H9 (cell line): ENCODE measurements at regions not wholly inside any gene's neighbourhood (a gene's known extent, or its start where the extent isn't known, plus 50 kb on each side); places are given as distances from the start of the nearest gene placed in this dataset.

ENCODE experiments used
- DNase-seq: peaks from one replicate; pipeline ENCODE4 v3.0.0-alpha.2; 2017
- H2AFZ ChIP-seq: one replicate; pipeline ENCODE4 v1.6.1; 2013; ENCODE audit warnings: mild to moderate bottlenecking, low read length, control low read depth, moderate library complexity
- H2AK5ac ChIP-seq: 2 replicates; pipeline ENCODE4 v1.6.1; 2013; ENCODE audit warnings: low read length, control low read depth, mixed read lengths; ENCODE audit not compliant: insufficient read length
- H2BK120ac ChIP-seq: one replicate; pipeline ENCODE4 v1.6.1; 2013; ENCODE audit warnings: low read depth, mild to moderate bottlenecking, low read length, control low read depth, inconsistent platforms; ENCODE audit not compliant: poor library complexity, severe bottlenecking
- H2BK12ac ChIP-seq: 2 replicates; pipeline ENCODE4 v1.6.1; 2013; ENCODE audit warnings: low read length, control low read depth, mixed read lengths, low read depth; ENCODE audit not compliant: insufficient read length
- H2BK15ac ChIP-seq: 2 replicates; pipeline ENCODE4 v1.6.1; 2013; ENCODE audit warnings: low read depth, low read length, control low read depth
- H2BK20ac ChIP-seq: one replicate; pipeline ENCODE4 v1.6.1; 2013; ENCODE audit warnings: low read depth, mild to moderate bottlenecking, low read length, control low read depth, inconsistent platforms; ENCODE audit not compliant: poor library complexity, severe bottlenecking
- H2BK5ac ChIP-seq: 2 replicates; pipeline ENCODE4 v1.6.1; 2013; ENCODE audit warnings: low read length, control low read depth, mixed read lengths; ENCODE audit not compliant: insufficient read length
- H3K14ac ChIP-seq: 2 replicates; pipeline ENCODE4 v1.6.1; 2013; ENCODE audit warnings: low read length, control low read depth; ENCODE audit not compliant: insufficient read depth
- H3K18ac ChIP-seq: 2 replicates; pipeline ENCODE4 v1.6.1; 2013; ENCODE audit warnings: low read depth, mild to moderate bottlenecking, mixed read lengths, low read length, control low read depth; ENCODE audit not compliant: insufficient read length
- H3K23ac ChIP-seq: 2 replicates; pipeline ENCODE4 v1.6.1; 2013; ENCODE audit warnings: low read length, control low read depth, mixed read lengths, low read depth; ENCODE audit not compliant: insufficient read length
- H3K23me2 ChIP-seq: 2 replicates; pipeline ENCODE4 v1.6.1; 2013; ENCODE audit warnings: low read depth, mild to moderate bottlenecking, mixed read lengths, low read length, control low read depth; ENCODE audit not compliant: insufficient read length, poor library complexity, severe bottlenecking
- H3K27ac ChIP-seq: 2 replicates; pipeline ENCODE4 v1.5.1; 2013; ENCODE audit warnings: low read length, control low read depth, mixed read lengths, low read depth; ENCODE audit not compliant: insufficient read length
- H3K27me3 ChIP-seq: 2 replicates; pipeline ENCODE4 v1.6.1; 2013; ENCODE audit warnings: low read length, control low read depth, inconsistent platforms; ENCODE audit not compliant: insufficient read depth
- H3K4ac ChIP-seq: 2 replicates; pipeline ENCODE4 v1.6.1; 2013; ENCODE audit warnings: low read depth, mild to moderate bottlenecking, control low read depth, inconsistent platforms, low read length, moderate library complexity
- H3K4me1 ChIP-seq: 2 replicates; pipeline ENCODE4 v1.6.1; 2013; ENCODE audit warnings: low read length, control low read depth, inconsistent platforms; ENCODE audit not compliant: insufficient read depth
- H3K4me2 ChIP-seq: 2 replicates; pipeline ENCODE4 v1.6.1; 2013; ENCODE audit warnings: low read length, control low read depth, mixed read lengths; ENCODE audit not compliant: insufficient read length, insufficient read depth
- H3K56ac ChIP-seq: 2 replicates; pipeline ENCODE4 v1.6.1; 2013; ENCODE audit warnings: low read depth, mild to moderate bottlenecking, mixed read lengths, low read length, control low read depth; ENCODE audit not compliant: insufficient read length
- H3K79me1 ChIP-seq: 2 replicates; pipeline ENCODE4 v1.6.1; 2013; ENCODE audit warnings: low read depth, mild to moderate bottlenecking, moderate library complexity, low read length, control low read depth, inconsistent platforms; ENCODE audit not compliant: insufficient read depth, poor library complexity, severe bottlenecking
- H3K79me2 ChIP-seq: 2 replicates; pipeline ENCODE4 v1.6.1; 2013; ENCODE audit warnings: low read length, control low read depth, inconsistent platforms; ENCODE audit not compliant: insufficient read depth
- H3K9ac ChIP-seq: 2 replicates; pipeline ENCODE4 v1.6.1; 2013; ENCODE audit warnings: low read length, control low read depth, mixed read lengths; ENCODE audit not compliant: insufficient read length; ENCODE audit errors: extremely low read depth
- H3K9me3 ChIP-seq: one replicate; pipeline ENCODE4 v1.6.1; 2013; ENCODE audit warnings: low read depth, low read length, inconsistent platforms; ENCODE audit not compliant: control insufficient read depth
- H3T11ph ChIP-seq: one replicate; pipeline ENCODE4 v1.6.1; 2013; ENCODE audit warnings: mild to moderate bottlenecking, low read length, control low read depth, inconsistent platforms
- H4K20me1 ChIP-seq: one replicate; pipeline ENCODE4 v1.6.1; 2013; ENCODE audit not compliant: control insufficient read depth, insufficient read length, insufficient read depth
- H4K5ac ChIP-seq: 2 replicates; pipeline ENCODE4 v1.6.1; 2013; ENCODE audit warnings: low read depth, mild to moderate bottlenecking, mixed read lengths, low read length, control low read depth; ENCODE audit not compliant: insufficient read length
- H4K8ac ChIP-seq: replicated peaks from 2 replicates; pipeline ENCODE4 v1.6.1; 2013; ENCODE audit warnings: low read length, control low read depth, mixed read lengths, low read depth; ENCODE audit not compliant: insufficient read length
- H4K91ac ChIP-seq: 2 replicates; pipeline ENCODE4 v1.6.1; 2013; ENCODE audit warnings: low read depth, mild to moderate bottlenecking, moderate library complexity, mixed read lengths, low read length, control low read depth; ENCODE audit not compliant: insufficient read length
- H3K27ac Mint-ChIP-seq, 3 experiments: 2 replicates in 2 of 3; 3 replicates in 1 of 3; pipeline ENCODE4 v1.8.0; 2020 to 2021; ENCODE audit warnings: mixed read lengths in 3 of 3, mild to moderate bottlenecking in 1 of 3, moderate library complexity in 1 of 3
- H3K27me3 Mint-ChIP-seq: 2 replicates; pipeline ENCODE4 v1.8.0; 2021; ENCODE audit warnings: low read depth, mild to moderate bottlenecking, moderate library complexity, mixed read lengths
- H3K36me3 Mint-ChIP-seq, 3 experiments: 2 replicates in 2 of 3; 3 replicates in 1 of 3; pipeline ENCODE4 v1.8.0; 2020 to 2021; ENCODE audit warnings: low read depth in 3 of 3, mixed read lengths in 3 of 3; ENCODE audit not compliant: insufficient read depth in 1 of 3
- H3K4me1 Mint-ChIP-seq, 2 experiments: 2 replicates each; pipeline ENCODE4 v1.8.0; 2020; ENCODE audit warnings: mixed read lengths in 2 of 2
- H3K4me3 Mint-ChIP-seq, 2 experiments: 2 replicates in 1 of 2; 3 replicates in 1 of 2; pipeline ENCODE4 v1.8.0; 2020 to 2021; ENCODE audit warnings: mild to moderate bottlenecking in 2 of 2, mixed read lengths in 2 of 2, moderate library complexity in 1 of 2
- H3K9me3 Mint-ChIP-seq, 2 experiments: 2 replicates in 1 of 2; 3 replicates in 1 of 2; pipeline ENCODE4 v1.8.0; 2020; ENCODE audit warnings: mild to moderate bottlenecking in 2 of 2, mixed read lengths in 2 of 2, moderate library complexity in 1 of 2
- WGBS: extraction: QIAGEN DNeasy Blood & Tissue Kit; methylation state at CpG from one replicate; pipeline ENCODE4 v1.1.7; 2013; ENCODE audit warnings: missing lambda C conversion rate, low lambda C conversion rate, mixed read lengths; ENCODE audit not compliant: insufficient read length; ENCODE audit errors: extremely low coverage; 5-methylcytosine and 5-hydroxymethylcytosine counted together
- TF ChIP-seq, protein P1 (sequence below): fragments of 200-600 bp; sonication (generic); conservative IDR thresholded peaks from 3 replicates; pipeline ENCODE4 v1.8.0; 2021; ENCODE audit warnings: antibody characterized with exemption, mild to moderate bottlenecking

DNA sequence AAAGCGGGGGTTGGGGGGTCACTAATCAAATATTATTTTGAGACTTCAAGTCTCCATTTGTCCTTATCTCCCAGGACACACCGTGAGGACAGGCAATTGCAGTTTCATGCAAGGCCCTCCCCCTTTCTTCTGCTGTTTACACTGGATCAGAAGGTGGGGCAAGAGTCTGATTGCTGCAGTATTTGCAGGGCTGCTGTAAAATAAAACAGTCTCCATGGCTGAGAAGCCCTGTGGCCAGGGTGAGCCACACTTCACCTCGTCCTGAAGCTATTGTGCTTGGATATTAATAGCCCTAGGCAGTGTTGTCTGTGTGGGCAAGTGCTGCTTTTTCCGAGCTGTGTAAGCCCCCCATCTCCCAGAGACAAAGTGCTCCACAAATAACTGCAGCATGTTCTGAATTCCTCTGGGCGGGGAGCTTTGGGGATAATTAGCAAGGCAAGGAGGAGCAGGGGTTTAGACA is 187.4 kb upstream of the NTF3 start:
- no peak overlapping the region for H2BK20ac ChIP-seq
- no peak overlapping the region for H3K27ac Mint-ChIP-seq
- H3K9me3 ChIP-seq = no peaks in the 10 kb centered on the region
- peak overlapping the region; percentile 30 for H3K4me2 ChIP-seq
- no peak overlapping the region for H3T11ph ChIP-seq
- H3K27me3 Mint-ChIP-seq = peaks cover 29% of the 10 kb centered on the region
- no peak overlapping the region for H2AK5ac ChIP-seq
- no peak overlapping the region for H3K18ac ChIP-seq
- no peak overlapping the region for H2AFZ ChIP-seq
- H3K79me2 ChIP-seq = no peaks in the 10 kb centered on the region
- peaks cover 57 to 66% of the 10 kb centered on the region in 2 experiments for H3K4me1 Mint-ChIP-seq
- H2BK5ac ChIP-seq = no peak overlapping the region
- no peaks in the 10 kb centered on the region for H4K20me1 ChIP-seq
- no peak overlapping the region for H4K5ac ChIP-seq
- TF ChIP-seq, protein P1, sequence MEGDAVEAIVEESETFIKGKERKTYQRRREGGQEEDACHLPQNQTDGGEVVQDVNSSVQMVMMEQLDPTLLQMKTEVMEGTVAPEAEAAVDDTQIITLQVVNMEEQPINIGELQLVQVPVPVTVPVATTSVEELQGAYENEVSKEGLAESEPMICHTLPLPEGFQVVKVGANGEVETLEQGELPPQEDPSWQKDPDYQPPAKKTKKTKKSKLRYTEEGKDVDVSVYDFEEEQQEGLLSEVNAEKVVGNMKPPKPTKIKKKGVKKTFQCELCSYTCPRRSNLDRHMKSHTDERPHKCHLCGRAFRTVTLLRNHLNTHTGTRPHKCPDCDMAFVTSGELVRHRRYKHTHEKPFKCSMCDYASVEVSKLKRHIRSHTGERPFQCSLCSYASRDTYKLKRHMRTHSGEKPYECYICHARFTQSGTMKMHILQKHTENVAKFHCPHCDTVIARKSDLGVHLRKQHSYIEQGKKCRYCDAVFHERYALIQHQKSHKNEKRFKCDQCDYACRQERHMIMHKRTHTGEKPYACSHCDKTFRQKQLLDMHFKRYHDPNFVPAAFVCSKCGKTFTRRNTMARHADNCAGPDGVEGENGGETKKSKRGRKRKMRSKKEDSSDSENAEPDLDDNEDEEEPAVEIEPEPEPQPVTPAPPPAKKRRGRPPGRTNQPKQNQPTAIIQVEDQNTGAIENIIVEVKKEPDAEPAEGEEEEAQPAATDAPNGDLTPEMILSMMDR = no peak
- H2BK15ac ChIP-seq = no peak overlapping the region
- no peak overlapping the region for H2BK12ac ChIP-seq
- no CpG with 5 or more reads among the region's 5 CpGs for WGBS
- no peak overlapping the region for H4K8ac ChIP-seq
- H3K4ac ChIP-seq = no peak overlapping the region
- H3K36me3 Mint-ChIP-seq = peaks cover 0 to 3% (median 2%) of the 10 kb centered on the region in 3 experiments; a peak in 2 of 7 replicates
- H3K14ac ChIP-seq = no peak overlapping the region
- H3K9ac ChIP-seq = no peak overlapping the region
- H3K4me1 ChIP-seq = peaks cover 18% of the 10 kb centered on the region
- no peak overlapping the region for H4K91ac ChIP-seq
- no peaks in the 10 kb centered on the region for H3K23me2 ChIP-seq
- H3K79me1 ChIP-seq = no peaks in the 10 kb centered on the region
- no peak overlapping the region for H3K56ac ChIP-seq
- no peak overlapping the region for H2BK120ac ChIP-seq
- no peak overlapping the region for H3K27ac ChIP-seq
- peaks cover 0 to 4% of the 10 kb centered on the region in 2 experiments; a peak in 1 of 5 replicates for H3K9me3 Mint-ChIP-seq
- H3K4me3 Mint-ChIP-seq = no peak overlapping the region
- DNase-seq = peak; percentile 69
- H3K23ac ChIP-seq = no peak overlapping the region
- no peaks in the 10 kb centered on the region for H3K27me3 ChIP-seq
